Brain microvascular endothelial cell (primary cell): ENCODE measurements at regions not wholly inside any gene's neighbourhood (a gene's known extent, or its start where the extent isn't known, plus 50 kb on each side); places are given as distances from the start of the nearest gene placed in this dataset.

Experiments used
- DNase-seq: peaks from one replicate; pipeline ENCODE4 v3.0.0-alpha.2; 2020
- H3K27ac ChIP-seq: fragments of 250-450 bp; sonication (Bioruptor Pico); 2 replicates; pipeline ENCODE4 v1.5.1; 2020; ENCODE audit warnings: mild to moderate bottlenecking, moderate library complexity
- H3K27me3 ChIP-seq: fragments of 250-450 bp; sonication (Bioruptor Pico); replicated peaks from 2 replicates; pipeline ENCODE4 v1.5.1; 2020; ENCODE audit warnings: mild to moderate bottlenecking
- H3K36me3 ChIP-seq: fragments of 250-450 bp; sonication (Bioruptor Pico); replicated peaks from 2 replicates; pipeline ENCODE4 v1.5.1; 2020; ENCODE audit warnings: mild to moderate bottlenecking
- H3K4me3 ChIP-seq: 2 replicates; pipeline ENCODE4 v1.5.1; 2011; ENCODE audit warnings: low read depth, mild to moderate bottlenecking, control low read depth, low read length, moderate library complexity
- in situ Hi-C: cut with HindIII; loops from 2 replicates; pipeline ENCODE4 v1.10.0; 2017; ENCODE audit warnings: low sequenced_read_pairs, low pct_ligation_motif_present
- TF ChIP-seq, protein P1 (sequence below): IDR thresholded peaks from 2 replicates; pipeline ENCODE4 v1.5.1; 2011; ENCODE audit warnings: low read depth, mild to moderate bottlenecking, moderate library complexity, low read length, control low read depth, inconsistent platforms; ENCODE audit errors: missing control alignments

DNA sequence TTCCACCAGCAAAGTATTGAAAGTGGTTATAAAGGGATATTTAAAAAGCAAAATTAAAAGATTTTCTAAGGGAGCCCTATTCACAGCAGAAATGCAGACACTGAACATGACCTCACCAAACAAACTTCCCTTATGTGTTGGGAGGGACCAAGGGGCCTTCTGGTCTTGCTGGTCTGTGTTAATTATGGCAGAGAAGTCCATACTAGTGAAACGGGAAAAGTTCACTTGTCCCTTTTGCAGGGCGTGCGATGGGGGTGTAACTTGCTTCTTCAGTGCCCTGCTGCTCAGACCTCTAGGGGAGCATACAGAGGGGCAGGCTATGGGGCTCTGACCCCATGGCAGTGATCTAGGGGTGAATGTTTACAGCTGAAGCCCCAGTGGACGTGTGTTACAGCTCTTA is 53.0 kb upstream of the ZNF337 start:
- in situ Hi-C loops, result no loop called here
- TF ChIP-seq, protein P1, sequence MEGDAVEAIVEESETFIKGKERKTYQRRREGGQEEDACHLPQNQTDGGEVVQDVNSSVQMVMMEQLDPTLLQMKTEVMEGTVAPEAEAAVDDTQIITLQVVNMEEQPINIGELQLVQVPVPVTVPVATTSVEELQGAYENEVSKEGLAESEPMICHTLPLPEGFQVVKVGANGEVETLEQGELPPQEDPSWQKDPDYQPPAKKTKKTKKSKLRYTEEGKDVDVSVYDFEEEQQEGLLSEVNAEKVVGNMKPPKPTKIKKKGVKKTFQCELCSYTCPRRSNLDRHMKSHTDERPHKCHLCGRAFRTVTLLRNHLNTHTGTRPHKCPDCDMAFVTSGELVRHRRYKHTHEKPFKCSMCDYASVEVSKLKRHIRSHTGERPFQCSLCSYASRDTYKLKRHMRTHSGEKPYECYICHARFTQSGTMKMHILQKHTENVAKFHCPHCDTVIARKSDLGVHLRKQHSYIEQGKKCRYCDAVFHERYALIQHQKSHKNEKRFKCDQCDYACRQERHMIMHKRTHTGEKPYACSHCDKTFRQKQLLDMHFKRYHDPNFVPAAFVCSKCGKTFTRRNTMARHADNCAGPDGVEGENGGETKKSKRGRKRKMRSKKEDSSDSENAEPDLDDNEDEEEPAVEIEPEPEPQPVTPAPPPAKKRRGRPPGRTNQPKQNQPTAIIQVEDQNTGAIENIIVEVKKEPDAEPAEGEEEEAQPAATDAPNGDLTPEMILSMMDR, result no peak

More for the DNA sequence above, 53.0 kb upstream of the ZNF337 start:
- no peaks in the 10 kb centered on the region for H3K36me3 ChIP-seq
- no peak for DNase-seq
- no peaks in the 10 kb centered on the region for H3K27me3 ChIP-seq
- H3K27ac ChIP-seq, result no peak overlapping the region
- no peak overlapping the region for H3K4me3 ChIP-seq
